IgD-negative memory B cell (primary cell): ENCODE measurements at regions not wholly inside any gene's neighbourhood (a gene's known extent, or its start where the extent isn't known, plus 50 kb on each side); places are given as distances from the start of the nearest gene placed in this dataset.

Source experiments
- H3K27ac Mint-ChIP-seq, 3 donors: one replicate each; pipeline ENCODE4 v1.8.0; 2020 to 2022; ENCODE audit warnings: mild to moderate bottlenecking in 3 of 3, mixed read lengths in 3 of 3, moderate library complexity in 1 of 3
- H3K27me3 Mint-ChIP-seq: one replicate; pipeline ENCODE4 v1.8.0; 2021; ENCODE audit warnings: mixed read lengths
- H3K36me3 Mint-ChIP-seq: one replicate; pipeline ENCODE4 v1.8.0; 2020; ENCODE audit warnings: mild to moderate bottlenecking, mixed read lengths
- H3K4me1 Mint-ChIP-seq, 3 donors: one replicate each; pipeline ENCODE4 v1.8.0; 2020 to 2022; ENCODE audit warnings: mixed read lengths in 3 of 3, mild to moderate bottlenecking in 1 of 3
- H3K4me3 Mint-ChIP-seq, 4 donors: one replicate each; pipeline ENCODE4 v1.8.0; 2020 to 2022; ENCODE audit warnings: mild to moderate bottlenecking in 4 of 4, mixed read lengths in 4 of 4, moderate library complexity in 3 of 4
- H3K9me3 Mint-ChIP-seq, 3 donors: one replicate each; pipeline ENCODE4 v1.8.0; 2020 to 2021; ENCODE audit warnings: mixed read lengths in 3 of 3, mild to moderate bottlenecking in 1 of 3

- H3K27me3 Mint-ChIP-seq, result peaks cover 18% of the 10 kb centered on the region
- H3K4me3 Mint-ChIP-seq, result peak overlapping the region in 1 of 4 donors; percentile 40
- no peak overlapping the region for H3K27ac Mint-ChIP-seq
- no peaks in the 10 kb centered on the region for H3K4me1 Mint-ChIP-seq
- no peaks in the 10 kb centered on the region for H3K36me3 Mint-ChIP-seq
- H3K9me3 Mint-ChIP-seq, result peaks cover 0 to 23% (median 16%) of the 10 kb centered on the region in 3 donors
Measured at GRCh38 chr16:24471561-24472350, 67.6 kb upstream of the RBBP6 start.

DNA sequence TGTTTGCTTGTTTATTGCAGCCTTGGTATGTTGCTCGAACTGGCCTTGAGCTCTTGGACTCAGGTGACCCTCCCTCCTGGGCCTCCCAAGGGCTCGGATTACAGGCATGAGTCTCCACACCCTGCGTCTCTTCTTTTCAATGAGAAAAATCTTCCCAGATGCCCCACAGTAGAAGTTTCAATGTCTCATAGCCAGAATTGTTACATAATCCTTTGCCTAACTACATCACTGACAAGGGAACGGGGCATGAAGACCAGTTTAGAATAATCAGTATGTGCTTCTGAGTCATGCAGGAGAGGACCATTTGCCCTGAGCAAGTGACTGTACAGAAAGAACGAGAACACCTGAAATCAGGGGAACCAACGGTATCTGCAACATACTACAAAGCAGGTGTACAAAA is 61.9 kb upstream of the RBBP6 start:
- peaks cover 6% of the 10 kb centered on the region for H3K27me3 Mint-ChIP-seq
- H3K9me3 Mint-ChIP-seq, result peaks cover 0 to 23% (median 18%) of the 10 kb centered on the region in 3 donors
- H3K36me3 Mint-ChIP-seq, result peaks cover 3% of the 10 kb centered on the region
- H3K4me1 Mint-ChIP-seq, result peaks cover 0 to 6% (median 0%) of the 10 kb centered on the region in 3 donors
- no peak overlapping the region for H3K27ac Mint-ChIP-seq
- no peak overlapping the region for H3K4me3 Mint-ChIP-seq

- H3K36me3 Mint-ChIP-seq, result peaks cover 3% of the 10 kb centered on the region
- H3K27me3 Mint-ChIP-seq, result peaks cover 5% of the 10 kb centered on the region
- H3K9me3 Mint-ChIP-seq, result peaks cover 0 to 22% (median 18%) of the 10 kb centered on the region in 3 donors
- H3K4me3 Mint-ChIP-seq, result no peak overlapping the region
- no peak overlapping the region for H3K27ac Mint-ChIP-seq
- peaks cover 0 to 6% (median 0%) of the 10 kb centered on the region in 3 donors for H3K4me1 Mint-ChIP-seq
Measured at GRCh38 chr16:24478401-24478800, 61.0 kb upstream of the RBBP6 start.

- H3K27ac Mint-ChIP-seq, result no peak overlapping the region
- peaks cover 4% of the 10 kb centered on the region for H3K36me3 Mint-ChIP-seq
- peaks cover 2% of the 10 kb centered on the region for H3K27me3 Mint-ChIP-seq
- H3K4me3 Mint-ChIP-seq, result no peak overlapping the region
- peaks cover 0 to 2% (median 0%) of the 10 kb centered on the region in 3 donors for H3K9me3 Mint-ChIP-seq
- peaks cover 0 to 6% (median 0%) of the 10 kb centered on the region in 3 donors for H3K4me1 Mint-ChIP-seq
Measured at GRCh38 chr16:24482681-24483202, 56.6 kb upstream of the RBBP6 start.

DNA sequence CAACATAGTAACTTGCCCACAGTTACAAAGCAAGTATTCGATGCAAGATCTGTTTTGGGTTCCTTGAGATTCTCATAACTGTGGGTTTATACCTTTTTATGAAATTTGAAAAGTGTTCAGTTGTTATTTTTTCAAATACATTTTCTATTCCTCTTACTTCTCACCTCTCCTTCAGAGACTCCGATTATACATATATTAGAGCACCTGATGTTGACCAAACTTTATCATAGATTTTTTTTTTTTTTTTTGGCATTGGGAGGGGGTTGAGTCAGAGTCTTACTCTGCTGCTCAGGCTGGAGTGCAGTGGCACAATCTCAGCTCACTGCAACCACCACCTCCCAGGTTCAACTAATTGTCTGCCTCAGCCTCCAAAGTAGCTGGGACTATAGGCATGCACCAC is 51.3 kb upstream of the RBBP6 start:
- Mint-ChIP-seq H3K4me1 (no peaks in the 10 kb centered on the region), H3K27me3 (peaks cover 11% of the 10 kb centered on the region), H3K9me3 (peaks cover 0 to 8% (median 3%) of the 10 kb centered on the region in 3 donors), H3K36me3 (peaks cover 1% of the 10 kb centered on the region), H3K4me3 (no peak overlapping the region), H3K27ac (no peak overlapping the region)
